Endothelial cell of umbilical vein (primary cell): ENCODE measurements at regions not wholly inside any gene's neighbourhood (a gene's known extent, or its start where the extent isn't known, plus 50 kb on each side); places are given as distances from the start of the nearest gene placed in this dataset.

Experiments used
- BruUV-seq: library from RNA; stranded (reverse); fragments of 400-500 nt; replicated peaks from 2 replicates; lab custom pipeline; 2021; lab: Mats Ljungman, UMichigan
- CTCF ChIA-PET: fragments of 300-600, 350-600 bp; sonication (Branson Sonifier 250); formaldehyde crosslinking; loops from one replicate; lab custom pipeline; 2021; ENCODE audit warnings: antibody characterized with exemption, inconsistent platforms; lab: Charles Lee
- POLR2A ChIA-PET: fragments of 300-600, 350-600 bp; sonication (Branson Sonifier 250); formaldehyde crosslinking; loops from one replicate; lab custom pipeline; 2021; ENCODE audit warnings: antibody characterized with exemption, inconsistent platforms; lab: Charles Lee
- DNase-seq: peaks from one replicate; pipeline ENCODE4 v3.0.0-alpha.2; 2011; ENCODE audit warnings: low read depth, low spot score
- FAIRE-seq: peaks from 2 replicates; lab custom pipeline; 2011; peaks lifted over from hg19 to GRCh38; lab: Jason Lieb, UNC
- H2AFZ ChIP-seq: 2 replicates; pipeline ENCODE4 v1.6.0; 2012; ENCODE audit warnings: low read depth, low read length, control low read depth, inconsistent platforms
- H3K27ac ChIP-seq: 2 replicates; pipeline ENCODE4 v1.5.1; 2011; ENCODE audit warnings: low read depth, mild to moderate bottlenecking, control low read depth, low read length, moderate library complexity; ENCODE audit not compliant: insufficient read depth
- H3K27me3 ChIP-seq, 2 experiments: 2 replicates each; pipeline versions ENCODE4 v1.6.0 to v1.6.1; 2011; ENCODE audit warnings: low read length in 2 of 2, mixed read lengths in 1 of 2; ENCODE audit not compliant: control insufficient read depth in 2 of 2, insufficient read depth in 2 of 2
- H3K36me3 ChIP-seq, 2 experiments: 2 replicates in 1 of 2; 3 replicates in 1 of 2; pipeline ENCODE4 v1.5.1; 2011; ENCODE audit warnings: low read length in 2 of 2, mild to moderate bottlenecking in 1 of 2, moderate library complexity in 1 of 2; ENCODE audit not compliant: control insufficient read depth in 2 of 2, insufficient read depth in 2 of 2; ENCODE audit errors: extremely low read depth in 1 of 2
- H3K4me1 ChIP-seq: 3 replicates; pipeline ENCODE4 v1.5.1; 2011; ENCODE audit warnings: mild to moderate bottlenecking, low read length; ENCODE audit not compliant: control insufficient read depth, insufficient read depth; ENCODE audit errors: extremely low read depth
- H3K4me2 ChIP-seq: 2 replicates; pipeline ENCODE4 v1.6.1; 2011; ENCODE audit warnings: low read length, control low read depth, mixed read lengths; ENCODE audit not compliant: insufficient read depth
- H3K4me3 ChIP-seq, 3 experiments: fragments of 200-600 bp in 1 of 3; sonication (generic), shearing (Covaris generic) in 1 of 3; replicated peaks in 1 of 3; 2 replicates each; pipeline ENCODE4 v1.5.1; 2011 to 2016; ENCODE audit warnings: control low read depth in 3 of 3, low read length in 3 of 3, mild to moderate bottlenecking in 2 of 3, inconsistent platforms in 1 of 3, low read depth in 1 of 3, moderate library complexity in 1 of 3; ENCODE audit not compliant: insufficient read depth in 1 of 3
- H3K79me2 ChIP-seq: 2 replicates; pipeline ENCODE4 v1.6.0; 2012; ENCODE audit warnings: low read length, inconsistent platforms; ENCODE audit not compliant: control insufficient read depth, insufficient read depth
- H3K9ac ChIP-seq: replicated peaks from 2 replicates; pipeline ENCODE3; 2011; ENCODE audit warnings: low read length, control low read depth; ENCODE audit not compliant: insufficient read depth; ENCODE audit errors: extremely low read depth
- H3K9me1 ChIP-seq: replicated peaks from 3 replicates; pipeline ENCODE4 v1.6.0; 2011; ENCODE audit warnings: mild to moderate bottlenecking, low read length; ENCODE audit not compliant: control insufficient read depth, insufficient read depth; ENCODE audit errors: extremely low read depth
- H3K9me3 ChIP-seq: replicated peaks from 2 replicates; pipeline ENCODE4 v1.5.1; 2012; ENCODE audit warnings: low read length, inconsistent platforms; ENCODE audit not compliant: control insufficient read depth, insufficient read depth
- H4K20me1 ChIP-seq: replicated peaks from 2 replicates; pipeline ENCODE3; 2011; ENCODE audit warnings: mild to moderate bottlenecking, low read length; ENCODE audit not compliant: control insufficient read depth, insufficient read depth; ENCODE audit errors: extremely low read depth
- EZH2 ChIP-seq: IDR thresholded peaks from 2 replicates; pipeline ENCODE4 v1.6.1; 2012; ENCODE audit warnings: borderline replicate concordance, low read depth, mild to moderate bottlenecking, moderate library complexity, low read length, inconsistent platforms; ENCODE audit not compliant: severe bottlenecking
- FOS ChIP-seq: IDR thresholded peaks from 2 replicates; pipeline ENCODE4 v1.6.1; 2011; ENCODE audit warnings: mild to moderate bottlenecking, low read length, moderate library complexity, borderline replicate concordance; ENCODE audit not compliant: insufficient read depth
- GATA2 ChIP-seq: IDR thresholded peaks from 2 replicates; pipeline ENCODE4 v1.7.0; 2011; ENCODE audit warnings: low read depth, mild to moderate bottlenecking, moderate library complexity, mixed read lengths, low read length; ENCODE audit not compliant: insufficient read length, insufficient read depth
- JUN ChIP-seq: IDR thresholded peaks from 2 replicates; pipeline ENCODE4 v1.6.1; 2011; ENCODE audit warnings: borderline replicate concordance, low read depth; ENCODE audit not compliant: insufficient read length, insufficient read depth
- MYC ChIP-seq: IDR thresholded peaks from one replicate; pipeline ENCODE4 v1.6.1; 2011; ENCODE audit warnings: mild to moderate bottlenecking, low read depth, low read length
- POLR2A ChIP-seq: IDR thresholded peaks from 2 replicates; pipeline ENCODE4 v1.6.1; 2012; ENCODE audit warnings: low read depth, mild to moderate bottlenecking, control low read depth, low read length
- POLR2AphosphoS5 ChIP-seq: IDR thresholded peaks from 2 replicates; pipeline ENCODE4 v1.6.1; 2012; ENCODE audit warnings: low read depth, mild to moderate bottlenecking, control low read depth, low read length, moderate library complexity; ENCODE audit not compliant: insufficient read depth
- dilution Hi-C: fragments of 300-500 bp; cut with MboI; formaldehyde crosslinking; loops from one replicate; pipeline ENCODE4 v1.15.0; 2019; ENCODE audit warnings: low sequenced_read_pairs; ENCODE audit not compliant: extremely low pct_ligation_motif_present
- intact Hi-C: fragments of 100-400 bp; cut with micrococcal nuclease; formaldehyde crosslinking; loops from one replicate; pipeline ENCODE4 v1.10.0; 2022
- TF ChIP-seq, protein P1 (sequence below): IDR thresholded peaks from 2 replicates; pipeline ENCODE4 v1.6.1; 2011; ENCODE audit not compliant: insufficient read depth, insufficient read length
- TF ChIP-seq, protein P2 (sequence below), 2 donors: IDR thresholded peaks; 1 replicate in 1 of 2; 2 replicates in 1 of 2; pipeline ENCODE4 v1.5.1; 2011; ENCODE audit warnings: low read length in 2 of 2, mild to moderate bottlenecking in 2 of 2, moderate library complexity in 2 of 2, control low read depth in 1 of 2, inconsistent platforms in 1 of 2, low read depth in 1 of 2; ENCODE audit not compliant: insufficient read depth in 1 of 2; ENCODE audit errors: extremely low read depth in 1 of 2

DNA sequence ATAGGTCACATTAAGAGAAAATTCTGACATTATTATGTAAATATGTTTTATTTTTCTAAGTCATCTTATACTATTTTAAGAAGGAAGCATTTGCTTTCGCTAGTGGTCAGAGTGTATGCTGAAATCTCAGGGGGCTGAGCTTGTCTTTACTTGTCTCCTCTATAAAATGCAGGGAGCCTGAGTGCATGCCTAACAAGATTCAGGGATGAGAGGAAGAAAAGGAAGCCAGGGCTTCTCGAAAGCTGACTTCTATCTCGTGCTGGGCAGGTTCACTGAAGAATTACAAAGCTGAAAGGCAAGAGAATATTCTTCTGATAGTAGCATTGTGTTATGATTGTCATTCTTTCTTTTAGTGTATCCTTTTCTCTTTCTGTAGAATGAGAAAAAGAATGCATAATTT is 467.4 kb downstream of the SOX11 start:
- BruUV-seq, result no TSS peak
- H3K27ac ChIP-seq, result no peak overlapping the region
- ChIA-PET POLR2A (no interaction called here), CTCF (no interaction called here)
- no peak for TF ChIP-seq JUN
- TF ChIP-seq EZH2, result no peak
- TF ChIP-seq POLR2A, result no peak
- no peak for TF ChIP-seq MYC
- no peak for TF ChIP-seq FOS
- TF ChIP-seq POLR2AphosphoS5, result no peak
- TF ChIP-seq, protein P1, sequence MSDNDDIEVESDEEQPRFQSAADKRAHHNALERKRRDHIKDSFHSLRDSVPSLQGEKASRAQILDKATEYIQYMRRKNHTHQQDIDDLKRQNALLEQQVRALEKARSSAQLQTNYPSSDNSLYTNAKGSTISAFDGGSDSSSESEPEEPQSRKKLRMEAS, result no peak
- no peak for TF ChIP-seq GATA2
- TF ChIP-seq, protein P2, sequence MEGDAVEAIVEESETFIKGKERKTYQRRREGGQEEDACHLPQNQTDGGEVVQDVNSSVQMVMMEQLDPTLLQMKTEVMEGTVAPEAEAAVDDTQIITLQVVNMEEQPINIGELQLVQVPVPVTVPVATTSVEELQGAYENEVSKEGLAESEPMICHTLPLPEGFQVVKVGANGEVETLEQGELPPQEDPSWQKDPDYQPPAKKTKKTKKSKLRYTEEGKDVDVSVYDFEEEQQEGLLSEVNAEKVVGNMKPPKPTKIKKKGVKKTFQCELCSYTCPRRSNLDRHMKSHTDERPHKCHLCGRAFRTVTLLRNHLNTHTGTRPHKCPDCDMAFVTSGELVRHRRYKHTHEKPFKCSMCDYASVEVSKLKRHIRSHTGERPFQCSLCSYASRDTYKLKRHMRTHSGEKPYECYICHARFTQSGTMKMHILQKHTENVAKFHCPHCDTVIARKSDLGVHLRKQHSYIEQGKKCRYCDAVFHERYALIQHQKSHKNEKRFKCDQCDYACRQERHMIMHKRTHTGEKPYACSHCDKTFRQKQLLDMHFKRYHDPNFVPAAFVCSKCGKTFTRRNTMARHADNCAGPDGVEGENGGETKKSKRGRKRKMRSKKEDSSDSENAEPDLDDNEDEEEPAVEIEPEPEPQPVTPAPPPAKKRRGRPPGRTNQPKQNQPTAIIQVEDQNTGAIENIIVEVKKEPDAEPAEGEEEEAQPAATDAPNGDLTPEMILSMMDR (IDR thresholded peaks at IDR 0.05; ENCODE audit: extremely low read depth in 1 of 2, insufficient read depth in 1 of 2, low read depth in 1 of 2, low read length in 2 of 2), result no peak
- dilution Hi-C loops (no loop called here), intact Hi-C loops (no loop called here)
- no peak overlapping the region for H3K4me2 ChIP-seq
- no peak for DNase-seq
- H4K20me1 ChIP-seq, result no peaks in the 10 kb centered on the region
- peaks cover 2% of the 10 kb centered on the region for H3K9me3 ChIP-seq
- H3K9ac ChIP-seq, result no peak overlapping the region
- H3K36me3 ChIP-seq, result no peaks in the 10 kb centered on the region
- no peaks in the 10 kb centered on the region for H3K79me2 ChIP-seq
- H3K4me3 ChIP-seq, result no peak overlapping the region
- no peaks in the 10 kb centered on the region for H3K4me1 ChIP-seq
- H3K9me1 ChIP-seq, result no peaks in the 10 kb centered on the region
- H2AFZ ChIP-seq, result no peak overlapping the region
- FAIRE-seq, result no peak
- no peaks in the 10 kb centered on the region for H3K27me3 ChIP-seq
